ENCODE measurements at regions not wholly inside any gene's neighbourhood (a gene's known extent, or its start where the extent isn't known, plus 50 kb on each side); places are given as distances from the start of the nearest gene placed in this dataset.

DNA sequence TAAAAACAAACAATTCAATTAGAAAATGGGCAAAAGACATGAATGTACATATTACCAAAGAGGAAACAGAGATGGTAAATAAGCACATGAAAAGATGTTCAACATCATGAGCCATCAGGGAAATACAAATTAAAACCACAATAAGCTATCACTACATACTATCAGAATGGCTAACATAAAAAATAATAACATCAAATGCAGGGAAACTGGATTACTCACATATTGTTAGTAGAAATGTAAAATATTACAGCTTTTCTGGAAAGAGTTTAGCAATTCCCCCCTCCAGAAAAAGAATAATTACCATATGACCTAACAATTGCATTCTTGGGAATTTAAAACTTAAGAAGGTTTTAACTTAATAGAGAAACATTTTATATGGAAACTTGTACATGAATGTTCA, 232.9 kb upstream of the MTPN start:
- Histone ChIP-seq H3K9me3 (ENCODE audit: control insufficient read depth, insufficient read depth, low read length) (no peaks in the 10 kb centered on the region), H3K4me3 (ENCODE audit: insufficient read depth, low read depth, low read length) (no peak overlapping the region), H4K8ac (ENCODE audit: low read depth in 2 of 2, low read length in 2 of 2) (no peak overlapping the region), H3K4me2 (ENCODE audit: low read depth, low read length) (no peak overlapping the region), H3K27me3 (ENCODE audit: control insufficient read depth, insufficient read depth, low read length) (no peaks in the 10 kb centered on the region), H3K23ac (ENCODE audit: low read depth, low read length) (no peak overlapping the region), H3K4ac (ENCODE audit: low read depth, low read length) (no peak overlapping the region), H3K56ac (ENCODE audit: extremely low read depth, insufficient read depth, low read length) (no peak overlapping the region), H3K18ac (ENCODE audit: low read depth, low read length) (no peak overlapping the region), H3K79me1 (ENCODE audit: low read depth in 1 of 2, low read length in 2 of 2) (no peaks in the 10 kb centered on the region), H2BK20ac (ENCODE audit: low read depth, low read length) (no peak overlapping the region), H3K14ac (replicated peaks; ENCODE audit: low read depth, low read length) (no peak overlapping the region), H2AK9ac (replicated peaks; ENCODE audit: low read depth, low read length, poor library complexity) (no peak overlapping the region), H3K36me3 (ENCODE audit: control insufficient read depth, insufficient read depth, low read length) (no peaks in the 10 kb centered on the region), H2BK15ac (ENCODE audit: low read depth, low read length) (no peak overlapping the region), H2AFZ (replicated peaks; ENCODE audit: low read length, poor library complexity) (no peak overlapping the region), H2BK120ac (ENCODE audit: low read depth, low read length) (no peak overlapping the region), H4K20me1 (ENCODE audit: insufficient read depth, low read length) (no peaks in the 10 kb centered on the region), H4K91ac (ENCODE audit: insufficient read depth, low read depth, low read length) (no peak overlapping the region), H3K4me1 (ENCODE audit: control insufficient read depth, insufficient read depth, low read length) (no peaks in the 10 kb centered on the region), H4K5ac (ENCODE audit: low read depth, low read length) (no peak overlapping the region), H3K9me1 (ENCODE audit: insufficient read depth, low read length) (no peaks in the 10 kb centered on the region), H3K27ac (ENCODE audit: insufficient read depth, low read length) (no peak overlapping the region), H2AK5ac (ENCODE audit: low read depth, low read length) (no peak overlapping the region), H3K9ac (ENCODE audit: low read depth, low read length) (no peak overlapping the region), H2BK5ac (ENCODE audit: low read depth, low read length, poor library complexity, severe bottlenecking) (no peak overlapping the region)
- in situ Hi-C loops (cut with MboI; ENCODE audit: low sequenced_read_pairs), result no loop called here
- ATAC-seq (ENCODE audit: low read depth), result no peak
- dilution Hi-C loops (cut with HindIII; ENCODE audit: low sequenced_read_pairs, unreplicated experiment), result no loop called here
- no peak for DNase-seq
- ChIA-PET CTCF (no interaction called here), POLR2A (ENCODE audit: unreplicated experiment) (no interaction called here)
- no peak for TF ChIP-seq RFX5 (IDR thresholded peaks at IDR 0.05; ENCODE audit: low read depth, low read length)
- TF ChIP-seq, protein P1, sequence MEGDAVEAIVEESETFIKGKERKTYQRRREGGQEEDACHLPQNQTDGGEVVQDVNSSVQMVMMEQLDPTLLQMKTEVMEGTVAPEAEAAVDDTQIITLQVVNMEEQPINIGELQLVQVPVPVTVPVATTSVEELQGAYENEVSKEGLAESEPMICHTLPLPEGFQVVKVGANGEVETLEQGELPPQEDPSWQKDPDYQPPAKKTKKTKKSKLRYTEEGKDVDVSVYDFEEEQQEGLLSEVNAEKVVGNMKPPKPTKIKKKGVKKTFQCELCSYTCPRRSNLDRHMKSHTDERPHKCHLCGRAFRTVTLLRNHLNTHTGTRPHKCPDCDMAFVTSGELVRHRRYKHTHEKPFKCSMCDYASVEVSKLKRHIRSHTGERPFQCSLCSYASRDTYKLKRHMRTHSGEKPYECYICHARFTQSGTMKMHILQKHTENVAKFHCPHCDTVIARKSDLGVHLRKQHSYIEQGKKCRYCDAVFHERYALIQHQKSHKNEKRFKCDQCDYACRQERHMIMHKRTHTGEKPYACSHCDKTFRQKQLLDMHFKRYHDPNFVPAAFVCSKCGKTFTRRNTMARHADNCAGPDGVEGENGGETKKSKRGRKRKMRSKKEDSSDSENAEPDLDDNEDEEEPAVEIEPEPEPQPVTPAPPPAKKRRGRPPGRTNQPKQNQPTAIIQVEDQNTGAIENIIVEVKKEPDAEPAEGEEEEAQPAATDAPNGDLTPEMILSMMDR (conservative IDR thresholded peaks at IDR 0.05; ENCODE audit: low read depth, low read length), result no peak
- TF ChIP-seq FOS (IDR thresholded peaks at IDR 0.05; ENCODE audit: low read depth, low read length), result no peak
- TF ChIP-seq CHD1 (IDR thresholded peaks at IDR 0.05; ENCODE audit: low read depth, low read length), result no peak
- TF ChIP-seq, protein P2, sequence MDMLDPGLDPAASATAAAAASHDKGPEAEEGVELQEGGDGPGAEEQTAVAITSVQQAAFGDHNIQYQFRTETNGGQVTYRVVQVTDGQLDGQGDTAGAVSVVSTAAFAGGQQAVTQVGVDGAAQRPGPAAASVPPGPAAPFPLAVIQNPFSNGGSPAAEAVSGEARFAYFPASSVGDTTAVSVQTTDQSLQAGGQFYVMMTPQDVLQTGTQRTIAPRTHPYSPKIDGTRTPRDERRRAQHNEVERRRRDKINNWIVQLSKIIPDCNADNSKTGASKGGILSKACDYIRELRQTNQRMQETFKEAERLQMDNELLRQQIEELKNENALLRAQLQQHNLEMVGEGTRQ (IDR thresholded peaks at IDR 0.05; ENCODE audit: low read depth, low read length), result no peak
- TF ChIP-seq RAD21 (IDR thresholded peaks at IDR 0.05; ENCODE audit: low read length), result no peak
- TF ChIP-seq NFE2L2 (IDR thresholded peaks at IDR 0.05; ENCODE audit: low read depth, low read length), result no peak
- no peak for TF ChIP-seq SMC3 (IDR thresholded peaks at IDR 0.05; ENCODE audit: low read depth, low read length)
- no TSS peak for BruUV-seq (replicated peaks)
- intact Hi-C loops (cut with micrococcal nuclease), result no loop called here
